Thymus (tissue), 11 donors: ENCODE measurements at regions not wholly inside any gene's neighbourhood (a gene's known extent, or its start where the extent isn't known, plus 50 kb on each side); places are given as distances from the start of the nearest gene placed in this dataset.

Source experiments
- DNase-seq, 9 donors: peaks; one replicate each; pipeline ENCODE4 v3.0.0-alpha.2; 2013; ENCODE audit warnings: low spot score in 9 of 9, low read depth in 6 of 9, missing footprints in 1 of 9
- H3K27ac ChIP-seq, 2 donors: one replicate each; pipeline ENCODE4 v1.5.1; 2013; ENCODE audit warnings: control low read depth in 1 of 2, low read depth in 1 of 2, low read length in 1 of 2, mild to moderate bottlenecking in 1 of 2, moderate library complexity in 1 of 2
- H3K27me3 ChIP-seq, 2 donors: one replicate each; pipeline ENCODE4 v1.5.1; 2013; ENCODE audit warnings: low read length in 1 of 2; ENCODE audit not compliant: control insufficient read depth in 2 of 2, insufficient read depth in 1 of 2
- H3K36me3 ChIP-seq, 2 donors: one replicate each; pipeline ENCODE4 v1.5.1; 2013; ENCODE audit warnings: low read length in 1 of 2, mild to moderate bottlenecking in 1 of 2, moderate library complexity in 1 of 2; ENCODE audit not compliant: control insufficient read depth in 2 of 2, insufficient read depth in 2 of 2
- H3K4me1 ChIP-seq, 2 donors: one replicate each; pipeline ENCODE4 v1.5.1; 2013; ENCODE audit warnings: low read length in 2 of 2; ENCODE audit not compliant: control insufficient read depth in 2 of 2, insufficient read depth in 2 of 2
- H3K4me3 ChIP-seq, 2 donors: one replicate each; pipeline ENCODE4 v1.5.1; 2013; ENCODE audit warnings: low read length in 2 of 2, control low read depth in 1 of 2, mild to moderate bottlenecking in 1 of 2
- H3K9me3 ChIP-seq, 2 donors: one replicate each; pipeline ENCODE4 v1.5.1; 2013; ENCODE audit warnings: low read length in 1 of 2, mild to moderate bottlenecking in 1 of 2; ENCODE audit not compliant: control insufficient read depth in 2 of 2, insufficient read depth in 1 of 2
- WGBS: extraction: QIAGEN DNeasy Blood & Tissue Kit; methylation state at CpG from one replicate; pipeline ENCODE4 v1.1.7; 2013; 5-methylcytosine and 5-hydroxymethylcytosine counted together
- donor health status: healthy.

DNA sequence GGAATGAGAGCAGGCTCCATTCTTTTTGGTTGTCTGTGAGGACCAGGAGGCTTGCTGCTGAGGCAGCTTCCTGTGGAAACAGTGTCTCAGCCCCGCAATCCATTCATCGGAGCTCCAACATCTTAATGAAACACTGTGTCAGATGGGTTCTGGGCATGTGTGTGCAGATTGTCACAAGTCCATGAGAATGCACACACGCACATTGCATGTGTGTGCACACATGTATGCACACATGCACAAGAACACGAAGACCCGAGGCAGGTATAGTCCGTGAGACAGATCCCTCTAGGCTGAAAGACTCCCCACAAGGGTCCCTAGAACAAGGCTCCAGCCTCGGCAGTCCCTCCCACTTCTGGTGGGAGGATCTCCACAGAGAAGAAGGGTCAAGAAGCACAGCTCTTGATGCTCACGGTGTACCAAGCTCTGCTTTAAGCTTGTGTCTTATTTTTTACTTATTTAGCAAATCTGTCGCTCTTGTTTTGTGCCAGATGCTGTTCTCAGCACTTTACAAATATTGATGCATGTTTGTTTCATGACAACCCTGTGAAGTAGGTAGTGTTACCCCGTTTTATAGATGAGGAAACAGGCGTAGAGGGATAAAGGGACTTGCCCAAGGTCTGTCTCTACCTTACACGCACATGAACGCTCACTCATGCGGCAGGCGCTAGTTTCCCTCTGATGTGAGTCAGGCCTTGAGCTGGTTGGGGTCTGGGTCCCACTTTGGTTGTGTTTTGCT lies 213.1 kb downstream of the SEC14L1 start:
- DNase-seq, result no peak
- Histone ChIP-seq H3K27ac (no peak overlapping the region), H3K4me3 (no peak overlapping the region), H3K9me3 (peaks cover 0 to 13% of the 10 kb centered on the region in 2 donors), H3K27me3 (no peaks in the 10 kb centered on the region), H3K36me3 (no peaks in the 10 kb centered on the region), H3K4me1 (peaks cover 14 to 59% of the 10 kb centered on the region in 2 donors)
- 94% methylated on average over 15 of the region's 15 CpGs for WGBS

DNA sequence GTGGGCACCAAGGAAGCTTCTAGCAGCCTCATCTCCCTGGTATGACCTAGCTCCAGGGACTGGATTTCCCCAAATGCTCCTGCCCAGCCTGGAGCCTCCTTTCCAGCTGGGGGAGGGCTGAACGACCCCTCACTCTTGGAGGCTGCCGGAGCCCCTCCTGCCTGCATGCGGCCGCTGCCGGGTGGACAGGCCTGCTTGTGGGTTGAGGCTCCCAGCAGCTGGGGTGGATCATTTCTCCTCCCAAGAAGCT lies 213.6 kb downstream of the SEC14L1 start:
- 99% methylated on average over 5 of the region's 5 CpGs for WGBS

DNA sequence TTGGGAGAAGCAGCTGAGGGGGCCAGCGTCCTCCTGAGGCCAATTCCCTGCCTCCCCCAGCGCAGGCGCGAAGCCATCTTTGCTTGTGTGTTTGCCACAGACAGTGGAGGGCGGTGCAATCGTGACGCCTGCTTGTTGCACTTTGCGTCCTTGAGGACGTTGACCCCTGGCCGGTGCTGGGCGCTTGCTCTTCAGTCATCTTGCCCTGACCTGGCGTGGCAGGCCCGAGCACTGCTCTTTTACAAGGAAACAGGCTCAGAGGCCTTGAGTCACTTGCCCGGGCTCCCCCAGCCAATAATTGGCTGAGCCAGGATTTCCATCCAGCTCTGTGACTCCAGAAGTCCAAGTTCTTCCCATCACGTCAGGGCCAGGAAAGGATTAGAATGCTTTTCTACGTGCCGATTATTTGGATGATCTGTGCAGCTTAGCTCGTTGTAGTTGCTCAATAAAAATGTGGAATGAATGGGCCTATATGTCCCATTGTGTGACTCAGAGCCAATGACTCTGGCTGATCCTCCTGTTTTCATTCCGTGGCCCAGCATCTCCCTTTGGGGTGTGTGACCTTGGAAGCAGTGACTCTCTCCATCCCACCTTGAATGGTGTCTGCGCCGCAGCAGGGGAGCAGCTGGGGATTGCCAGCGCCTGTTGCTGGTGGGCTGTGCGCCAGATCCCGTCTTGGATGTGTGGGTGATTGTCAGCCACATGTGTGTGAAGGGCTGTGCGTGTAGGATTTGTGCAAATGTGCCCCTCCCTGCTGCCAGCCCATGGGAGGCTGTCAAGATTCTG lies 214.1 kb downstream of the SEC14L1 start:
- no peak for DNase-seq
- Histone ChIP-seq H3K36me3 (no peaks in the 10 kb centered on the region), H3K27ac (no peak overlapping the region), H3K27me3 (no peaks in the 10 kb centered on the region), H3K4me3 (no peak overlapping the region), H3K9me3 (peaks cover 0 to 10% of the 10 kb centered on the region in 2 donors), H3K4me1 (peaks cover 14 to 57% of the 10 kb centered on the region in 2 donors)
- WGBS, result 94% methylated on average over 25 of the region's 25 CpGs

More for the DNA sequence above, 213.6 kb downstream of the SEC14L1 start:
- Histone ChIP-seq H3K4me1 (peaks cover 14 to 59% of the 10 kb centered on the region in 2 donors), H3K9me3 (peaks cover 0 to 10% of the 10 kb centered on the region in 2 donors), H3K27ac (no peak overlapping the region), H3K36me3 (no peaks in the 10 kb centered on the region), H3K4me3 (no peak overlapping the region), H3K27me3 (no peaks in the 10 kb centered on the region)
- DNase-seq, result no peak

DNA sequence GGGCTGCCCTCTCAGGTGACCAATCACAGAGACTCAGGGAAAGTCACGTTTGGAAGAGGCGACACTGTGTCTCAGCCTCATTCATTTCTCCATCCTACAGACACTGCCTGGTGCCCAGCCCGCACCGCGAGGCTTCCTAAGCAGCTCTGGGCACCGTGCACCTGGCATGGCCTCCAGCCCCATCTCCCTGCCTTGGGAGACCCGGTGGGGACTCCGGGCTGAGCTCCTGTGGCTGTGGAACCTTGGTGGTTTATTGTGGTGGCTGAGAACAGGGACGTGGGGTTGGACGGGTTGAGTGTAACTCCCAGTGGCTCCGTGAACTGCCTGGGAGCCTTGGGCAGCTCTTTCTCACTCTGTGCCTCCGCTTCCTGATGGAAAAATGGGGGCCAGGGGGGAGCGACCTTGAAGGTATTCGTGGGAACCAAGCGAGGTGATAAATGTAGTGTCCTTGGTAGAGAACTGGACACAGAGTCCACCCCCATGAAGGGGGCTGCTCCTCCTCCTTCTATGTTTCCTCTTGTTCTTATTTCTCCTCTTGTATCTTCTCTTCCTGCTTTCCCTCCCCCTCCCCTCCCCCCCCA lies 215.4 kb downstream of the SEC14L1 start:
- H3K27me3 ChIP-seq, result no peaks in the 10 kb centered on the region
- no peaks in the 10 kb centered on the region for H3K36me3 ChIP-seq
- 75% methylated on average over 15 of the region's 15 CpGs for WGBS
- H3K4me1 ChIP-seq, result peaks cover 6 to 45% of the 10 kb centered on the region in 2 donors
- no peak overlapping the region for H3K4me3 ChIP-seq
- H3K9me3 ChIP-seq, result peaks cover 0 to 6% of the 10 kb centered on the region in 2 donors
- no peak for DNase-seq
- H3K27ac ChIP-seq, result peak overlapping the region in 1 of 2 donors; percentile 15

DNA sequence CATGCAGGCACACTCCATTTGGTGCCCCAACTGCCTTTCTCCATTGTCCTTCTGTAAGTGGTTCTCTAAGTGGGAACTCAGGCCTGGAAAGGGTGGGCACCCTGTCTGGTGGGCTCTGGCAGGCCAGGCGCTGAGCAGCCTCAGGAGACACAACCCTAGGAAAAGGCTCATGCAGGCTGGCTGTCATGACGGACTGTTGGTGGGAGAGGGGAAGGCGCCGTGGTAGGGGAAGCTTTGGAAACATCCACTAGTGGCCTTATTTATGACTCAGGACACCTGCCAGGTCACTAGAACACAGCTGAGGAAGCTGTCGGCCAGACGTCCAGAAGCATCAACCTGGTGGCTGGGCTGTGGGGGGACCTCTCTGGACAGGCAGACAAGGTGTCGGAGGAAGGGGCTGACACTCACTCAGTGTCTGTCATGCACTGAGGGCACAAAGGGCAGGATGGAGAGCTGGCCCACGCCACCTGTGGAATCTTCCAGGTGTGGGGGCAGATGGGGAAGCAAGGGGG lies 216.0 kb downstream of the SEC14L1 start:
- WGBS, result 96% methylated on average over 8 of the region's 8 CpGs
- Histone ChIP-seq H3K36me3 (no peaks in the 10 kb centered on the region), H3K4me3 (no peak overlapping the region), H3K27me3 (no peaks in the 10 kb centered on the region), H3K27ac (no peak overlapping the region), H3K4me1 (peaks cover under 1 to 40% of the 10 kb centered on the region in 2 donors), H3K9me3 (peaks cover 0 to 6% of the 10 kb centered on the region in 2 donors)
- no peak for DNase-seq

DNA sequence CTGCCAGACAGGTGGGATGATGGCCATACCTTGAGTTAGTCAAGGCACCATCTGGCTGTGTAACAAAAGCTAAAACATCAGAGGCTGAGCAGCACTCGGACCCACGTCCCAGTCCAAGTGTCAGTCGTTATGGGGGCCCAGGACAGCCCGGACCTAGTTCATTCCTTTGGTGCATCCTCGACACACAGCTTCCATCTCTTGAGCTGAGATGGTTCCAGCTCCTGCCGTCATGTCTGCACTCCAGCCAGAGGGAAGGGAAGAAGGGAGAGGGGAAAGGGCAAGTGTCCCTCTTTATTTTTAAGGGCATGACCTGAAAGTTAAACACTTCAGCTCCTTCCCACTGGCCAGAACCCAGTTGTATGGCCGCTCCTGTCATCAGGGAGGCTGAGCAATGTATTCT lies 218.0 kb downstream of the SEC14L1 start:
- no peak for DNase-seq
- H3K4me3 ChIP-seq, result no peak overlapping the region
- peaks cover 17 to 46% of the 10 kb centered on the region in 2 donors for H3K4me1 ChIP-seq
- no peaks in the 10 kb centered on the region for H3K36me3 ChIP-seq
- peaks cover 0 to 6% of the 10 kb centered on the region in 2 donors for H3K9me3 ChIP-seq
- WGBS, result 96% methylated on average over 7 of the region's 7 CpGs
- no peaks in the 10 kb centered on the region for H3K27me3 ChIP-seq
- no peak overlapping the region for H3K27ac ChIP-seq

DNA sequence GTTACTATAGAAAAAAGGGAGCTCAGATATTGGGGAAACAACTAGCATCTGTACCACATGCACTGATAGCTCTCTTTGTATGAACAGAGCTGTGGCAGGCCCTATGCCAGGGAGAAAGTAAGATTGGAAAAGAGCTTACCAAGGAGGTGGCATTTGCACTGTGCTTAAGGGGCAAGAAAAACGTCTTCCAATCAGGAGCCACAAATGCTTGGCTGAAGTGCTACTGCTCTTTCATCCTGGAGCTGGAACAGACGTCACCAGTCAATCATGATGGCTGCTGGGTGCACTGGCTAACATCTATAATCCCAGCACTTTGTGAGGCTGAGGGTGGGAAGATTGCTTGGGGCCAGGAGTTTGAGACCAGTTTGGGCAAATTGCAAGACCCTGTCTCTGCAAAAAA lies 218.5 kb downstream of the SEC14L1 start:
- Histone ChIP-seq H3K9me3 (peaks cover 0 to 10% of the 10 kb centered on the region in 2 donors), H3K27ac (no peak overlapping the region), H3K4me3 (no peak overlapping the region), H3K36me3 (no peaks in the 10 kb centered on the region), H3K27me3 (no peaks in the 10 kb centered on the region), H3K4me1 (peaks cover 21 to 46% of the 10 kb centered on the region in 2 donors)
- DNase-seq, result no peak
- WGBS, result 93% methylated on average over 2 of the region's 2 CpGs

DNA sequence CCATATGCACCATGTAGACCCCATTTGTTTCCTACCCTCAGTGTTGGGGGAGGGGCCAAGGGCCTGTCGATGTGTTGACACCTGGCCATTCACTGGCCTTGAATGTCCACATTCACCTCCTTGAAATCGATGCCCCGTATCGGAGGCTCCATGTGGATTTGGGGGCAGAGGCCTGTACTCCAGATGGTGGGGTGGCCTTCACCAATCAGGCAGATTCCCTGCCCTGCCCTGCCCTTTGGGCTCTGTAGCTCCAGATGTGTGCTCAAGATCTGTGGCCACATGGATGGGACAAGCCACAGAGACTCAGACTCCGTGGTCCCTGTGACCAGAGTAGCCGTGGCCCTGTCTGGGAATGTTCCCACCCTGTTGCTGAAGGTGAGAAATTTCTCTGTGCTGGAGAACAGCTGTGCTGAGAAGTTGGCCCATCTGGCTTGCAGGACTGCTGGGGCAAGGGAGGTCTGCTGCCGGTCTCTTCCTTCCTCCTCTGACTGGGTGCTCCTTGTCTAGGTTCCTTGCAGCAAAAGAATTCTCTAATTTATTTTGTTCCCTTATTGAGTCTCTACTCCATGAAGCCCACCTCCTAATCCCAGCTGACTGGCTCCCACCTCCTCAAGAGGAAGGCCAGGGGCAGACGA lies 221.3 kb downstream of the SEC14L1 start:
- no peak for DNase-seq

More for the DNA sequence above, 221.3 kb downstream of the SEC14L1 start:
- H3K9me3 ChIP-seq, result peaks cover 0 to 12% of the 10 kb centered on the region in 2 donors
- H3K27me3 ChIP-seq, result no peaks in the 10 kb centered on the region
- no peak overlapping the region for H3K4me3 ChIP-seq
- H3K4me1 ChIP-seq, result peaks cover 41 to 55% of the 10 kb centered on the region in 2 donors
- H3K36me3 ChIP-seq, result no peaks in the 10 kb centered on the region
- H3K27ac ChIP-seq, result peak overlapping the region; percentile 52 to 55
- 57% methylated on average over 8 of the region's 8 CpGs for WGBS
